Activated naive CD4-positive, alpha-beta T cell treated with anti-CD3 and anti-CD28 coated beads, Interleukin-2, amount 50 U/mL, for 24 hours (primary cell): ENCODE measurements at regions not wholly inside any gene's neighbourhood (a gene's known extent, or its start where the extent isn't known, plus 50 kb on each side); places are given as distances from the start of the nearest gene placed in this dataset.

ENCODE experiments used
- H3K27ac Mint-ChIP-seq: one replicate; pipeline ENCODE4 v1.8.0; 2021; ENCODE audit warnings: mild to moderate bottlenecking, mixed read lengths
- H3K27me3 Mint-ChIP-seq: one replicate; pipeline ENCODE4 v1.8.0; 2021; ENCODE audit warnings: mixed read lengths
- H3K36me3 Mint-ChIP-seq: one replicate; pipeline ENCODE4 v1.8.0; 2021; ENCODE audit warnings: mixed read lengths
- H3K4me1 Mint-ChIP-seq: one replicate; pipeline ENCODE4 v1.8.0; 2021; ENCODE audit warnings: mixed read lengths
- H3K4me3 Mint-ChIP-seq: one replicate; pipeline ENCODE4 v1.8.0; 2021; ENCODE audit warnings: mild to moderate bottlenecking, mixed read lengths
- H3K9me3 Mint-ChIP-seq: one replicate; pipeline ENCODE4 v1.8.0; 2021; ENCODE audit warnings: mixed read lengths

DNA sequence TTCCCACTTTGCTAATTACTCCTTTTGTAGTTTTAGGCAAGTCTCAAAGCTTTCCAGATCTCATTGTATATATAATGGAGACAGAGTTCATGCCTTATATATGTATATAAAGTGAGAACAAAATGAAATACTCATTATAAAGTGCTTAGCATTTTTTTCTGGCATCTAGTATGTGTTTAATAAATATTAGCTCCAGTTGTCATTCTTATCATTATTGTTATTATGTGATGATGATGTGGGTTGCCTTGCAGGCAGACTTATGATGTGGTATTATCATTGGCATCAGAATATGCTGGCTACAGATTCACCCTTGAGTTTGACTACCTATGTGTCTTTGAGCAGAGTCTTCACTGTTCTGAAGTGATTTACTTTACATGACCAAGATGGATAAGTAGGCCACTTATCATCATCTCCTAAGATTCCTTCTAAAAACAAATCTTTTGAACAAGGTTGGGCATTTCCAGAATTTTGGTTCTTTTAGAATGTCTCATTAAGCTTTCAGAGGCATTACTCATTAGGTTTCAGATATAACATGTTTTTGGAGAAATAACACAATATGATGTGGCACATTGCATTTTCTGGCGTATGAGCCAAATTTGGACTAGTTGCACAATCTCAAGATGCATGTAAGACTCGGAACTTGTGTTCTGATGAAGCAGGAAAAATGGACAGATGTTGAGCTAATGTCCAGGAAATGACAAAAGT is 145.6 kb upstream of the TNC start:
- Mint-ChIP-seq H3K27me3 (peaks cover 8% of the 10 kb centered on the region), H3K36me3 (no peaks in the 10 kb centered on the region), H3K27ac (no peak overlapping the region), H3K9me3 (peaks cover 4% of the 10 kb centered on the region), H3K4me1 (no peaks in the 10 kb centered on the region), H3K4me3 (no peak overlapping the region)

DNA sequence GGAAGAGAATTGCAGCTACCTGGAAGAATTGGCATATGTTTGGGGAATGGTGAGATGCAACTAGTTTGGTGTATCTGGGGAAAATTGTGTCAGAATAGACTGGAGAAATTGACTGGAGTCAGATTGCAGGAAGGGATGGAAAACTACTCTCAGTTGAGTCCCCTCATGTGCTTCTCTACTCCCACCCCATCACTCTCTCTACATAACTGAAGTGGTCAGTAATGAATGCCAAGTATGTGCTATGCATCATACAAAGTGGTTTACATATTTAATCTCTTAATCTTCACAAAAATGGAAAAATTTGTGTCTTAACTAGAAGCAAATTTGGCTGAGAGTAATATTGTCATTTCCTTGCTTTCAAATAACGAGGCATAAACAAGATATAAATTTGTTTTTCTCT is 146.4 kb upstream of the TNC start:
- Mint-ChIP-seq H3K4me1 (no peaks in the 10 kb centered on the region), H3K36me3 (no peaks in the 10 kb centered on the region), H3K4me3 (no peak overlapping the region)

DNA sequence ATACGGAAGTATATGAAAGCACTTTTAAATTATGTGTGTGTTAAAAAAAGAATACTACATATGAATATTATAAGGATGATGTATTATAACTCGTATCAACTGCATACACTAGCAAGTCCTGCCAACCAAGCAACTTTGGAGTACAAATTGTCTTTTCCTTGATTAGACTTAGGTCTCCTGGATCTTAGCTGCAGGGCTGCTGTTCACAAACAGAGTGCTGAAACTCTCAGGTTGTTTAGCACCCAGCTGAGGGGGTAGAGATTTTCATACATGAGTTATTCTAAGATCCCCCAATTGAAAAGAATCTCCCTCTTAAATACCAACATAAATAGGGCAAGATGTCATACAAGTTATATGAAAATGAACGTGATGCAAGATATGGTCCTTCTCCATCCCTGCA is 149.8 kb upstream of the TNC start:
- Mint-ChIP-seq H3K9me3 (peaks cover 4% of the 10 kb centered on the region), H3K4me3 (no peak overlapping the region), H3K4me1 (no peaks in the 10 kb centered on the region), H3K27ac (no peak overlapping the region), H3K27me3 (peaks cover 5% of the 10 kb centered on the region), H3K36me3 (no peaks in the 10 kb centered on the region)

More for the DNA sequence above, 146.4 kb upstream of the TNC start:
- Mint-ChIP-seq H3K9me3 (peaks cover 4% of the 10 kb centered on the region), H3K27me3 (peaks cover 8% of the 10 kb centered on the region), H3K27ac (no peak overlapping the region)

DNA sequence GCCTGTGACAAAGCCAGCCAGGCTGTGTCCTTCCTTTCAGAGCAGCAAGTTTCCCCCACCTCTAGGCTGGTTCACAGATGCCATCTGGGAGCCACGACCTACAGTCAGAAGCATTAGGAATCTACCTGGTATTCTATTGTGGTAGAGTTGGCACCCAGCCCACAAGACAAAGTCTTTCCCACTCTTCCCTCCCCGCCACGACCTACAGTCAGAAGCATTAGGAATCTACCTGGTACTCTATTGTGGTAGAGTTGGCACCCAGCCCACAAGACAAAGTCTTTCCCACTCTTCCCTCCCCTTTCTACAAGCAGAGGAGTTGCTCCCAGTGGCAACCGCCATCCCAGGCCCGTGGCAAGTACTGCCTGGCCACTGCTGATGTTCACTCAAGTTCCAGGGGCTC is 157.8 kb upstream of the TNC start:
- H3K4me1 Mint-ChIP-seq: no peaks in the 10 kb centered on the region
- H3K27me3 Mint-ChIP-seq: peaks cover 22% of the 10 kb centered on the region
- H3K27ac Mint-ChIP-seq: no peak overlapping the region
- H3K4me3 Mint-ChIP-seq: no peak overlapping the region
- H3K9me3 Mint-ChIP-seq: no peaks in the 10 kb centered on the region
- H3K36me3 Mint-ChIP-seq: no peaks in the 10 kb centered on the region

DNA sequence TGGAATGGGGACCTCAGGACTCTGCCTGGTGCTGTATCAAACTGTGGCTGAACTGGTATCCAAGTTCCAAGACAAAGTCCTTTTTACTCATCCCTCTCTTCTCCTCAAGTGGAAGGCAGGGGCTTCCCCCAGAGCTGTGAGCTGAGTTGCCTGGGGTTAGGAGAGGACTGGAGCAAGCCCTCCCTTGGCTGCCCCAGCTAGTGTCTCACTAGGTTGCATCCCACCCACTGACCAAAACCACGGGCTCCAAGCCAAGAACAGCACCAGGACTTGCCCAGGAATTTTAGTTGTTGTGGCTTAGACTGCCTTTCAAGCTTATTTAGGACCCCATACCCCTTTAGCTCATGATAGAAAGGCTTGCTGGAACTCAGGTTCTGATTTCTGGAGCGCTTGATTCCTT is 158.7 kb upstream of the TNC start:
- Mint-ChIP-seq H3K36me3 (no peaks in the 10 kb centered on the region), H3K27ac (no peak overlapping the region), H3K4me3 (no peak overlapping the region), H3K9me3 (no peaks in the 10 kb centered on the region), H3K27me3 (peaks cover 23% of the 10 kb centered on the region), H3K4me1 (no peaks in the 10 kb centered on the region)

DNA sequence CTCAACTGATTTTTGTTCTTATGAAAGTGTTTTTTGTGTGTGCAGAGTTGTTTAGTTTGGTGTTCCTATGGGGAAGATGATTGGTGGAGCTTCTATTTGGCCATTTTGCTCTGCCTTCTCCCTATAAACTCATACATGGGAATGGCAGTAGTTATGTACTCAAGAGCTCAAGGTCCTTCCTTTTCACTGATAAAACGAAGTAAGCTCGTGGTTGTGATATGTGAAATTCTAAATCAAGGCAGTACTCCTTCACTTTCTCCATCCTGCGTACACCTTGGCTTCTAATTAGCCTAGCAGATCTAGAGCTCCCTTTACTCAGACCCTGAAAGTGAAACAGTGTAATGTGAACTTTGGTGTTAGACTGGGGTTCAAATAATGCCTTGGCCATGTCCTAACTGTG is 159.3 kb upstream of the TNC start:
- H3K4me3 Mint-ChIP-seq: no peak overlapping the region
- no peaks in the 10 kb centered on the region for H3K36me3 Mint-ChIP-seq
- peaks cover 24% of the 10 kb centered on the region for H3K27me3 Mint-ChIP-seq
- H3K4me1 Mint-ChIP-seq: no peaks in the 10 kb centered on the region
- no peak overlapping the region for H3K27ac Mint-ChIP-seq
- no peaks in the 10 kb centered on the region for H3K9me3 Mint-ChIP-seq

DNA sequence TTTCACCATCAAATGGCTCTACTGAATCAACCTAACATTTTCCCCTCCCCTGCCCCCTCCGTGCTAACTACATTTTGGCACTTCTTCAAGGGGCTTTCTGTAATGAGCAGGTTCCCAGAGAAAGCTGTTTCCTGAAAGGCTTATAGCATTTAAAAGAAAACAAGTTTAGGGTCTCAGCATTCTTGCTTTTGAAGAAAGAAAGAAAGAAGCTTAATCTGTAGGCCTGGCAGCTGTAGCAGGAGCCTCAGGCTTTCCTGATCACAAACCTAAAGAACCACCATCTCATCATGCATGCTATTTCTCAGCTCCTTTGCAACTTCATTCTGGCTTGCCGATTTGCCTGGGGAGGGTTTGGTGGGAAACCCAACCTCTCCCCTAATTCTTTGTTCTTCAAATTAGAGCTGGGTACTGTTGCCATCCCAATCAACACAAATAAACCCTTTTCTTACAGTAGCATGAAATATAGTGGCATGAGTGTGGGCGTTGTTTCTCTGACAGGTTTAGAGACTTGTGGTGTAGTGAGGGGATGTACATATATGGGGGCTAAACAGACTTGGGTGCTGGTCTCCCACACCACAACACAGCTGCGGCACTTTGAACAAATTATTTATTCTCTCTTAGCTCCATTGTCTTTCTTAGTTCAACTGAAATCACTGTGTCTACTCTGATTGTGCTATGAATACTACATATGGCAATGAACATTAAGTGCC is 160.5 kb upstream of the TNC start:
- no peak overlapping the region for H3K27ac Mint-ChIP-seq
- peaks cover 25% of the 10 kb centered on the region for H3K27me3 Mint-ChIP-seq
- no peaks in the 10 kb centered on the region for H3K9me3 Mint-ChIP-seq
- H3K4me3 Mint-ChIP-seq: no peak overlapping the region
- no peaks in the 10 kb centered on the region for H3K36me3 Mint-ChIP-seq
- no peaks in the 10 kb centered on the region for H3K4me1 Mint-ChIP-seq

DNA sequence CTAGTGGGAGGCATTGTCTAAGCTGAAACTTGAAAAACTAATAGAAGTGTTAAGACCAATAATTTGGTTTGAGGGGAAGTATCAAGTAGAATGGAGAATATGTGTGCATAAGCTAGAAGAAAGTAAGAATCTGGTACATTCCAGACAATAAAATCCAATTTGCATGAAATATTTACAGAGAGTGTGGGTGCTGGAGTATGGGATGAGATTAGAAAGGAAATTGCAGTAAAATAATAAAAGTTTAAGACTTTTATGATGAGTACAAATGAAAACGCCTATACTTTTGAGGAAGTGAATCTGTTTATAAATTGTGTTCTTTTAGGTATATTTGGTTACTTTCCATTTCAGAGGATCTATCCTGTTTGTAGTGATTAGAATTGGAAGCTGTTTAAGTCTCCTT is 165.4 kb upstream of the TNC start:
- Mint-ChIP-seq H3K36me3 (no peaks in the 10 kb centered on the region), H3K4me1 (no peaks in the 10 kb centered on the region), H3K4me3 (no peak overlapping the region), H3K9me3 (no peaks in the 10 kb centered on the region), H3K27ac (no peak overlapping the region), H3K27me3 (peaks cover 15% of the 10 kb centered on the region)

DNA sequence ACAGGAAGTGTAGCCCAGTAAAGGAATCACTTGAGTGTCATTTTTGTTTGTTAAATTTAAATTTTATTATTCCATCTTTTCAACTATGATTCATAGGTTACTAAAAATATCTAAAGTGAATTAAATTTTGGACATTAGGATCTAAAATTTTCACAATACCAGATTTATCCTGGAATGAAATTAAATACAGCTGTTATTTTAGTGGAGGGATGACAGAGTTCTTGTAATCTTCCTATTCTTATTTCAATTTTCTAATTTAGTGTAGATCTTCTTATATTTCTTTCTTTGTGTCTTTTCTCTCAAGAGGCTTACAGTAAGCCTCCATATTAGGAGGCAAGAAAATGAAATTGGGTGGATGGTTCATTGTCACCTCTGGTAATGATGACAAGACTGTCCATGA is 167.9 kb upstream of the TNC start:
- H3K4me1 Mint-ChIP-seq: no peaks in the 10 kb centered on the region
- H3K4me3 Mint-ChIP-seq: no peak overlapping the region
- no peaks in the 10 kb centered on the region for H3K9me3 Mint-ChIP-seq
- no peaks in the 10 kb centered on the region for H3K36me3 Mint-ChIP-seq
- H3K27ac Mint-ChIP-seq: no peak overlapping the region
- H3K27me3 Mint-ChIP-seq: peaks cover 8% of the 10 kb centered on the region

DNA sequence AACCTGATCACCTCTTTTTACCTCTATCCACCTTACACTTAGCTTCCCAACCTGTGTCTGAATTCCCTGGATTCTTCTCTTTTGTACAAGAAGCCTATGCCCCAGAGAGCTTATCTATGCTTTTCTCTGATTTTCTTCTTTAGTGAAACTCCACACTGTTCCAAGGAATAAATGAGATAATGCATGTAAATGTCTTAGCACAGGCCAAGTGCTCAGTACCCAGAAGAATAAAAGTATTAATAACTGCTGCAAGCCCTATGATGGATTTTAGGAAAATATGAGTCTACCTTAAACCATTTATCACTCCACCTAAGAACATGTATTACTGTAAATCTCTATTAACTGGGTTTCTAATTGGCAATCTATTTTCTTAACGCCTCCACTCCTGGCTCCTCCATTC is 168.5 kb upstream of the TNC start:
- peaks cover 8% of the 10 kb centered on the region for H3K27me3 Mint-ChIP-seq
- H3K9me3 Mint-ChIP-seq: no peaks in the 10 kb centered on the region
- H3K4me1 Mint-ChIP-seq: no peaks in the 10 kb centered on the region
- H3K27ac Mint-ChIP-seq: no peak overlapping the region
- H3K36me3 Mint-ChIP-seq: no peaks in the 10 kb centered on the region
- no peak overlapping the region for H3K4me3 Mint-ChIP-seq

DNA sequence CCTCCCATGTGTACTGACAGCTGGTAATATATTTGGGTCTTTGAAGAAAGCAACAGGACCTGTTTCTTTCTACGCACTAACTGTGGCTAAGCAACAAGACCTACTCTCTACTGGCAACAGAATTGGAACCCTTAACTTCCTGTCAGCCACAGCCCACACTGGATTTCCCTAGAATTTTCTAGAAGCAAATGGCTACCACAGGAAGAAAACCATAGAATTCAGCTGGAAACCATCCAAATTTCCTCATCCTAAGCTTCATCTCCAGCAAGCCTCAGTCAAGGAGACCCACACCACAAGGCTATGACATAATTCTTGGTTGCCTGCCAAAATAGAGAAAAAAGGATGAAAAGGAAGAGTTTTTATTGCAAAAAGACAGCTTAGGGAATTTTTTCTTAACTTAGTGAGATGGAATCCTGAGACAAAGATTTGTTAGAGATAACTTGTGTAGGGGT is 171.8 kb upstream of the TNC start:
- H3K4me3 Mint-ChIP-seq: no peak overlapping the region

DNA sequence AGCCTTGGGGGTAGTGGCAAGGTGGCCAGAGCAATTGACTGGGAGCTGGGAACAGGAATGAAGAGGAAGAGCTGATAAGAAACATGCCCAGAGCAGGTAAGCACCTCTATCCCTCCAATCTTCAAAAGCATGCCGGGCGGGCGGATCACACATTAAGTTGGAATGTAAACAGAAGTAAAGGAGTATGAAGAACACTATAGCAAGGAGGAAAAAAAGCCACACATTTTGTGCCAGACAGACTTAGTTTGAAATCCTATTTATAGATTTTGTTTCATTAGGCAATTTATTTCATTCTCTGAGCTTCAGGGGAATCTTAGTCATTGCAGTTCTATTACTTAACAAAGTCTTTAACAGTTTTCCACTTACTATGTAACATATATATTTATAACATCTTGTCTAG is 173.9 kb upstream of the TNC start:
- H3K4me1 Mint-ChIP-seq: no peaks in the 10 kb centered on the region
- H3K9me3 Mint-ChIP-seq: no peaks in the 10 kb centered on the region

More for the DNA sequence above, 171.8 kb upstream of the TNC start:
- no peaks in the 10 kb centered on the region for H3K9me3 Mint-ChIP-seq
- no peaks in the 10 kb centered on the region for H3K36me3 Mint-ChIP-seq
- no peak overlapping the region for H3K27ac Mint-ChIP-seq
- peaks cover 7% of the 10 kb centered on the region for H3K27me3 Mint-ChIP-seq
- H3K4me1 Mint-ChIP-seq: no peaks in the 10 kb centered on the region

DNA sequence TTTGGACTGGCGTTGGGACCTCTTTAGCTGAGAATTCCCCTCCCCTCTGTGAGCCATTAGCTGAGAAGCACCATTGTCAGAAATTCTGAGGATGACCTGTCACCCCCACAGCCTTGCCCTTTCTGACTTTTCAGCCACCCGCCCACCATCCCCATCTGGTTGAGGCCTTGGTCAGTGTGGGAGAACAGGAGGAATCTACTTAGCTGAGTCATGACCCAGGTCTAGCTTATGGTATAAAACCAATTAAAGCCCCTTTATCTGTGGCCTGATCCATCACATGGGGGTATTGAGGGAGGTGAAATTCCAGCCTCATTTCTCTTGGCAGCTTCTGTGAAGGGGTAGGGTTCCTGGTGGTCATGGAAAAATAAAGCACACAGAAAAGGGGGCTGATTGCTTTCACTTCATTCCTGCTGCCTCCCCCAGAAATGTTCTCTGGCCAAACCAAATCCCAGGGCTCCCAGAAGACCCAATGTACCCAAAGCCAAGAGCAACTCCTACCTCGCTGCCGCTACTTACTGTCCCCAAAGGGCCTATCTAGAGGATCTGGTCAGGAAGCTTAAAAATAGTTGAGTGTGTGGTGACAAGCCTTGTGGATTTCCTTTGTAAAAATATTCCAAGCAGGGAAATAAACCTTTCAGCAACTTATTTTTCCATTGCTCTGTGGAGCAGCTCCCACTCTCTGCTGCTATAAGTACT is 174.8 kb upstream of the TNC start:
- no peaks in the 10 kb centered on the region for H3K9me3 Mint-ChIP-seq
- H3K4me1 Mint-ChIP-seq: no peaks in the 10 kb centered on the region
- no peak overlapping the region for H3K4me3 Mint-ChIP-seq
- H3K27me3 Mint-ChIP-seq: peaks cover 7% of the 10 kb centered on the region
- no peaks in the 10 kb centered on the region for H3K36me3 Mint-ChIP-seq
- no peak overlapping the region for H3K27ac Mint-ChIP-seq

More for the DNA sequence above, 173.9 kb upstream of the TNC start:
- Mint-ChIP-seq H3K36me3 (no peaks in the 10 kb centered on the region), H3K27ac (no peak overlapping the region), H3K27me3 (peaks cover 7% of the 10 kb centered on the region), H3K4me3 (no peak overlapping the region)

DNA sequence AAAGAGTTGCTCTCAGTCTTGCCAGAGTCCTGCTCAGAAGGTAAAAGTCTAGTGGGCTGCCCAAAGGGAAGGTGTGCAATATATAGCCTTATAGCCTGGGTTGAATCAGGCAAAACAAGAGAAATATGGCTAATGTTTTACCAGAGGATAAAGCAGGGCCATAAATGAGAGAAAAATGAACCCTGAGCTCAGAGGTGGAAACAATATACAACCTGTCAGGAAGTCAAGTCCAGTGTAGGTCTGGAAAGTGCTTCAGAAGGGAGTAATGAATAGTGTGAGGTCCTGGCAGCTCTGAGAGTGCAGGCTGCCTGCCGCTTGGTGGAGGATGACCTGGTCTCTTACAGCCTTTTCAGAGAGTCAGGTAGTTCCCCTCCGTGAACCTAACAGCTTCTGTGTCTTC is 177.8 kb upstream of the TNC start:
- Mint-ChIP-seq H3K27ac (no peak overlapping the region), H3K4me1 (no peaks in the 10 kb centered on the region), H3K27me3 (peaks cover 7% of the 10 kb centered on the region), H3K9me3 (peaks cover 5% of the 10 kb centered on the region), H3K4me3 (no peak overlapping the region), H3K36me3 (no peaks in the 10 kb centered on the region)

DNA sequence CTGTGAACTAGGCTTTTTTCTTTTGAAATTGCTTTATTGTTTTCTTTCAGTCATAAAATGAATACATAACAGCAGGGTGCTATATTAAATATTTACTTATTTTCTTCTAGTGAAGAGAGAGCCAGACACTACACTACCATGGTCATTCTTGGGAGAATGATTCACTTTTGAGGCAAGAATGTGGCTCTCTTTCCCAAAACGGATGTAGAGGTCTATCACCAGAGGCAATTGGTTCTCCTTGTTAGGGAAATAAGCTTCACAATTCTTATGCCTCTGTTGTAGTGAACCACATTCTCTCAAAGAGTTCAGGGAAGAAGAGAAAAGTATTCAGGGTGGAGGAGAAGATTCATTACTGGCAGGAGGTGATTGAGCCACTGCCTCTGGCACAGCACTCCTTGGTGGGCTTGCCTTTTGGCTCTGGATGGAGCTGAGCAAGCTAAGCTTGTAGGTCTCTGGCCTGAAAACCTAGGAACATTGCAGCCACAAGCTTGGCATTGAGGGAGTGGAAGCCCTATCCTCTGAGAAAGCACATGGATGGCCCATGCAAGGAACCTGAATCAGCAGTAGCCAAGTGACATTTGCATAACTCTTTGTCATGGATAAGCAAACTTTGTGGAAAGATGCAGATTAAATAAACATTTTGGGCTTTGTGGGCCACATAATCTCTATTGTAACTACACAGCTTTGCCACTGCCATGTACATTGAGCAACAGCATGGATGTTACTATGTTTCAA is 179.0 kb upstream of the TNC start:
- Mint-ChIP-seq H3K27ac (no peak overlapping the region), H3K27me3 (peaks cover 6% of the 10 kb centered on the region), H3K4me1 (no peaks in the 10 kb centered on the region), H3K36me3 (no peaks in the 10 kb centered on the region), H3K9me3 (peaks cover 5% of the 10 kb centered on the region), H3K4me3 (no peak overlapping the region)
